Activated T-cell treated with anti-CD3 and anti-CD28 coated beads, Interleukin-2, amount 50 U/mL, for 4 hours (primary cell): ENCODE measurements at regions not wholly inside any gene's neighbourhood (a gene's known extent, or its start where the extent isn't known, plus 50 kb on each side); places are given as distances from the start of the nearest gene placed in this dataset.
"Not testable (repeated sequence)": the region's sequence is repeated elsewhere in the genome, so short reads cannot be mapped to it uniquely, and the experiment has no call there.

Experiments used
- ATAC-seq, 2 donors: fragments of 200-7000 bp; cut with Tn5 transposase; one replicate each; pipeline ENCODE4 v1.10.0; 2021
- DNase-seq: peaks from one replicate; pipeline ENCODE4 v3.0.0-alpha.2; 2020
- H3K27me3 Mint-ChIP-seq: one replicate; pipeline ENCODE4 v1.8.0; 2021; ENCODE audit warnings: low read depth, mixed read lengths
- H3K36me3 Mint-ChIP-seq: one replicate; pipeline ENCODE4 v1.8.0; 2022; ENCODE audit warnings: mixed read lengths; ENCODE audit not compliant: insufficient read depth
- H3K4me1 Mint-ChIP-seq: one replicate; pipeline ENCODE4 v1.8.0; 2021; ENCODE audit warnings: low read depth, mixed read lengths
- H3K4me3 Mint-ChIP-seq: one replicate; pipeline ENCODE4 v1.8.0; 2021; ENCODE audit warnings: mild to moderate bottlenecking, moderate library complexity, mixed read lengths
- H3K9me3 Mint-ChIP-seq: one replicate; pipeline ENCODE4 v1.8.0; 2021; ENCODE audit warnings: mixed read lengths

DNA sequence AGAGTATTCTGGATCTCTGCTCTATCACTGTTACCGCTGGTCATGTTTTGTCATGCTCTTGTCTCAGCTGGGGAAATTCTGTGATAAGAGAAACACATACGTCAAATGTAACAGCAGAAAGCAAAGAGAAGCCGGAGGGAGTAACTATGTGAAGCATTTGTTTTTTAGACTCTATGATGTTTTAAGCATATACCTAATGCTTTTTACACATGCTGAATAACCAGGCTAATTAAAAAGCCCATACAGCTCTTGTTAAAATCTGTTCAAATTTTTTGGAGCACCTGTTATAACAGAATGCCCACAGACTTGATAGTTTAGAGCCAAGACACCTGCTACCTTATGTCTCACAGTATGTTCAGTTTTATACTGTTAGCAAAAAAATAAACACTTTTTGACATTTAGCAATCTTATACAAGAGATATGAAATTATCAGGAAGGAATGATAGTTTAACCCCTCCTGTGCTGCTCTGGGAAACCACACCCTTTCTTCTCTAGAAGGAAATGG is 92.3 kb upstream of the TANK start:
- H3K27me3 Mint-ChIP-seq: no peaks in the 10 kb centered on the region
- ATAC-seq (no peak), DNase-seq (no peak)
- no peak overlapping the region for H3K4me3 Mint-ChIP-seq
- no peaks in the 10 kb centered on the region for H3K9me3 Mint-ChIP-seq
- H3K4me1 Mint-ChIP-seq: peaks cover 4% of the 10 kb centered on the region
- no peaks in the 10 kb centered on the region for H3K36me3 Mint-ChIP-seq

DNA sequence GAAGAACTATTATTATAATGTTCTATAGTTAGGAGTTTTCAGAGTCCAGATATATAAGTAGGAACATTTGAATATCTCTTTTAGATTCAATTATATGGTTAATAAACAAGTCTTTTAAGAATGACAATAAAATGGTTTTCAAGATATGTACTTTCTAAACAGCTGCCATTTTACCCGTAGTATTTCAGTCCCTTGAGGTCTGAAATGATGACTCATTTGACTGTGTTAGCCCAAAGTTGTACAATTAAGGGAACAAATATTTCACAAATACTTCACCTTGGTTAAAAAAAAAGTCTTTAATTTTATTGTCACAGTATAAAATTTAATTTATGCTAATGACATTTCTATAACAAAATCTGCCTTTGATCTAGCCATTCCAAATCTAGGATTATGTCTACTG is 91.6 kb upstream of the TANK start:
- Mint-ChIP-seq H3K4me3 (no peak overlapping the region), H3K27me3 (no peaks in the 10 kb centered on the region), H3K36me3 (no peaks in the 10 kb centered on the region), H3K4me1 (peaks cover 2% of the 10 kb centered on the region), H3K9me3 (no peaks in the 10 kb centered on the region)
- ATAC-seq (no peak), DNase-seq (no peak)

DNA sequence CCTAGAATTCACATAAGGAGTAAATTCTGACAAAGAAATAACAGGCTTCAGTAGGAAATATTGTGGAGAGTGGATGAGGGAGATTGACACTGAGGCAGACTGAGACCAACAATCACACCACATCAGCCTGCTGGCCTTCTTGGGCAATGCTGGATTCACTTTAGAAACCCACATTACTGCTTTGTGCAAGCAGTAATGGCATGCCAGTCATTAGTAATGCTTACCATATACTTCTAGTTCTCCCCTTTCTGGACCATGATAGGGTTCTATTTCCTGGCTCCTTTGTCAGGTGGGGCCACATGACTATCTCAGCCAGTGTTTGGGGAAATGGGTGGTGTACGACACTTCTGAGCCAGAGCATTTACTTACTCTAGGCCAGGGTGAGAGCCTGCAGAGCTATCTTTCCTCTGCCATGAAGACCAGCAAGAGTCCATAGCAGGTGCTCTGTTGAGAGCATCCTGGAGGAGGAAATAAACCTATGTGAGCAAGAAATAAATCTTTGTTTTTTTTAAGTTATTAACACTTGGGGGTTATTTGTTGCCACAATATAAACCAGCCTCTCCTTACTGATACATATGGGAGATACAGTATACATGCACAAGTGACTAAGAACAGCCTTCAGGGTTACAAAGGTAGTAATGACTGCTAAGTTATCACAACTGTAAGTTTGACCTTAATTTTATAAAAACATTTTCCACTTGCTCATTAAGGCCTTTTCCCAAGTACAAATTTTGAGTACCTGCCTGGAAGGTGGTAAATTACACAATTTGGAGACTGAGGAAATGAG is 89.3 kb upstream of the TANK start:
- no peaks in the 10 kb centered on the region for H3K36me3 Mint-ChIP-seq
- H3K9me3 Mint-ChIP-seq: no peaks in the 10 kb centered on the region
- H3K4me3 Mint-ChIP-seq: no peak overlapping the region
- peaks cover 2% of the 10 kb centered on the region for H3K4me1 Mint-ChIP-seq
- ATAC-seq (no peak), DNase-seq (no peak)
- no peaks in the 10 kb centered on the region for H3K27me3 Mint-ChIP-seq

DNA sequence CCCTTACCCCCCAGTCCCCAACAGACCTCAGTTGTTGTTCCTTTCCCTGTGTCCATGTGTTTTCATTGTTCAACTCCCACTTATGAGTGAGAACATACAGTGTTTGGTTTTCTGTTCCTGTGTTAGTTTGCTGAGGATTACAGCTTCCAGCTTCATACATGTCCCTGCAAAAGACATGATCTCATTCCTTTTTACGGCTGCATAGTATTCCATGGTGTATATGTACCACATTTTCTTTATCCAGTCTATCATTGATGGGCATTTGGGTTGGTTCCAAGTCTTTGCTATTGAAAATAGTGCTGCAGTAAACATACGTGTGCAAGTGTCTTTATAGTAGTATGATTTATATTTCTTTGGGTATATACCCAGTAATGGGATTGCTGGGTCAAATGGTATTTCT is 87.8 kb upstream of the TANK start:
- not testable (repeated sequence) for H3K9me3 Mint-ChIP-seq, H3K36me3 Mint-ChIP-seq, DNase-seq, H3K27me3 Mint-ChIP-seq, H3K4me3 Mint-ChIP-seq, ATAC-seq
- H3K4me1 Mint-ChIP-seq: peaks cover 15% of the 10 kb centered on the region

DNA sequence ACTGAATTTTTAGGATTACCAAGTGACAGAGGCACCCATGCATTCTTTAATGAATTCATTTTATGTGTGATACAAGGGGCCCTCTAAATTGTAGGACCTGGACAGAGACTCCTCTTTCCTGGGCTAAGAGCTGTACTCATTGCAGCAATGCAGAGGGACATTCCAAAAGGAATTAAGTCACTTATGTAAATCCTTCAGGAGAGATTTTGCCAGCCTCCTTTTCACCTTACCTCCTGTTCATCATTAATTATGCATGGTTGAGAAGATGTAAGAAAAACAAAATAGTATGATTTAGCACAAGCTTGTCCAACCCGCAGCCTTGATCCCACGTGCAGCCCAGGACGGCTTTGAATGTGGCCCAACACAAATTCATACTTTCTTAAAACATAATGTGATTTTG is 84.5 kb upstream of the TANK start:
- Mint-ChIP-seq H3K27me3 (no peaks in the 10 kb centered on the region), H3K36me3 (no peaks in the 10 kb centered on the region), H3K4me1 (peaks cover 36% of the 10 kb centered on the region), H3K4me3 (no peak overlapping the region), H3K9me3 (no peaks in the 10 kb centered on the region)
- DNase-seq (no peak), ATAC-seq (no peak)

DNA sequence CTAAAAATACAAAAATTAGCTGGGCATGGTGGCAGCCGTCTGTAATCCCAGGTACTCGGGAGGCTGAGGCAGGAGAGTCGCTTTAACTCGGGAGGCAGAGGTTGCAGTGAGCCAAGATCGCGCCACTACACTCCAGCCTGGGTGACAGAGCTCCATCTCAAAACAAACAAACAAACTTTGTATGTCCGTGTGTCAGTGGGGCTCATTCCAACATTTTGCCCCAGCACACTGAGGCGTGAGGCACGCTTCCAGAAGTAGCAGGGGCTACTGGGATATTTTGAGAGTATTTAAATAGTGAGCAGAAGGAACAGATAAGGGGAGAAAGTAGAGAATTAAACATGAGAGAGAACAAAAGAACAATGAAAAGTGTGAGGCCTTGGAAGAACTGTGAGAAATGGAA is 83.3 kb upstream of the TANK start:
- Mint-ChIP-seq H3K36me3 (no peaks in the 10 kb centered on the region), H3K4me1 (peaks cover 36% of the 10 kb centered on the region), H3K9me3 (no peaks in the 10 kb centered on the region), H3K4me3 (peak overlapping the region; percentile 42), H3K27me3 (no peaks in the 10 kb centered on the region)
- ATAC-seq: no peak
- no peak for DNase-seq

DNA sequence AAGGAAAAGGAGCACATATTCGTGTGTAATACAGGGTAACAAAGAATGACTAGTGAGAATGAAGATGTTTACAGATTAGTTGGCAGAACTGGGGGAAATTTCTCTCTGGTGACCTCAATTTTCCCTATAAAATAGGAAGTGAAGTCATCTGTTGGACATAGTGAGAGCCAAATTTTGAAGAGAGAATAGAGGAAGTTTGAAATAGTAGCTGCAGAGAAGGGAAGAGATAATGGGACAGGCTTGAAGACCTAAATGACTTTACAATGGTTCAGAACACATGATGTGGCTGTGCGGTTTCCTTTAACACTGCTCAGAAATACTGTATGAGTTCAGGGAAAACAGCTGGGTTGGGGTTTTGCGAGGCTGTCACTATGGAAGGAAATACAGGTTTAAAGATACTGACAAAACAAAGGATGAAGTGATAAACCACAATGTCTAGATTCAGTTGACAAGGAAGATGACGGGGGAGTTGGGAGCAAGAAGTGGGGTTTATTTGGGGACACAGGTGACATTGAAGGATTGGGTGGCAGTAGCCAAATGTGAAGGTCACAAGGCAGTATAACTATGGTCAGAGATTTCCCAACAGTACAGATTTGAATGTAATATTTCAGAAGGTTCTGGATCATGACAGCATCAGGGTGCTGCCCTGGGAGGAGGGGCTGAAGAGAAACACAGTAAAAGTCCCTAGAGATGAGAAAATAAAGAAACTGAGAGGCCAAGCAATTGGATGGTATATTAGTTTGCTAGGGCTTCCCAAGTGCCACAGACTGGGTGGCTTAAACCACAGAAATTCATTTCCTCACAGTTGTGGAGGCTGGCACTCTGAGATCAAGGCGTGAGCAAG is 82.6 kb upstream of the TANK start:
- Mint-ChIP-seq H3K4me1 (peaks cover 36% of the 10 kb centered on the region), H3K9me3 (no peaks in the 10 kb centered on the region), H3K27me3 (no peaks in the 10 kb centered on the region), H3K4me3 (peak overlapping the region; percentile 42), H3K36me3 (no peaks in the 10 kb centered on the region)
- DNase-seq (peak; percentile 47), ATAC-seq (peak; percentile 83 to 84)

DNA sequence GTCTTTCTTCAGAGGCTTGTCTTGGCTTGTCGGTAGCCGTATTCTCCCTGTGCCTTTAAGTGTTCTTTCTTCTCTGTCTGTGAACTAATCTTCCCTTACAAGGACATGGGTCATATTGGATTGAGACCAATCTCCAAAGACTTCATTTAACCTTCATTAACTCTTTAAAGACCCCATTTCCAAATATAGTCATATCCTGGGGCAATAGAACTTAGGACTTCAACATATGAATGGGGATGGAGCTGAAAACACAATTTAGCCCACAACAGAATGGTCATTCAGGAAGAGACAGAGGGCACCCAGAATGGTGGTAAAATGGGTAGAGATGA is 82.1 kb upstream of the TANK start:
- Mint-ChIP-seq H3K9me3 (no peaks in the 10 kb centered on the region), H3K4me3 (peak overlapping the region; percentile 40), H3K4me1 (peaks cover 36% of the 10 kb centered on the region), H3K27me3 (no peaks in the 10 kb centered on the region), H3K36me3 (no peaks in the 10 kb centered on the region)
- ATAC-seq: no peak
- no peak for DNase-seq

DNA sequence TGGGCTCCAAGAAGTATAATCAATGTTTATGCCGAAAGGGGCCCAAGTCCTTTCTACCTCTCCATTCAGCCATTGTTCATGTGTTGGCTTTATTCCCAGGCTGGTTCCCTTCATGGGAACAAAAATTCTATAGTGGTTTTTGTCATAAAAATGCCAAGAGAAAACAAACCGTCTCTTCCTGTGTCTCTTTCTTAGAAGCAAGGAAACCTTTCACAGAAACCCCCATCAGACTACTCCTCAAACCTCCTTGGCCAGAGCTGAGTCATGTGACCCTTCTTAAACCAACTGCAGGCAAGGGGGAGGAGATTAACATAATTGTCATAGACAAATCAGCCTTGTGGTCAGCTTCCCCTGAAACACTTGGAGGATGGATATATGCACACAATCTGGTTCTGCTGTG is 75.1 kb upstream of the TANK start:
- H3K36me3 Mint-ChIP-seq: no peaks in the 10 kb centered on the region
- no peaks in the 10 kb centered on the region for H3K9me3 Mint-ChIP-seq
- ATAC-seq (no peak), DNase-seq (no peak)
- peaks cover 19% of the 10 kb centered on the region for H3K4me1 Mint-ChIP-seq
- no peaks in the 10 kb centered on the region for H3K27me3 Mint-ChIP-seq
- no peak overlapping the region for H3K4me3 Mint-ChIP-seq

DNA sequence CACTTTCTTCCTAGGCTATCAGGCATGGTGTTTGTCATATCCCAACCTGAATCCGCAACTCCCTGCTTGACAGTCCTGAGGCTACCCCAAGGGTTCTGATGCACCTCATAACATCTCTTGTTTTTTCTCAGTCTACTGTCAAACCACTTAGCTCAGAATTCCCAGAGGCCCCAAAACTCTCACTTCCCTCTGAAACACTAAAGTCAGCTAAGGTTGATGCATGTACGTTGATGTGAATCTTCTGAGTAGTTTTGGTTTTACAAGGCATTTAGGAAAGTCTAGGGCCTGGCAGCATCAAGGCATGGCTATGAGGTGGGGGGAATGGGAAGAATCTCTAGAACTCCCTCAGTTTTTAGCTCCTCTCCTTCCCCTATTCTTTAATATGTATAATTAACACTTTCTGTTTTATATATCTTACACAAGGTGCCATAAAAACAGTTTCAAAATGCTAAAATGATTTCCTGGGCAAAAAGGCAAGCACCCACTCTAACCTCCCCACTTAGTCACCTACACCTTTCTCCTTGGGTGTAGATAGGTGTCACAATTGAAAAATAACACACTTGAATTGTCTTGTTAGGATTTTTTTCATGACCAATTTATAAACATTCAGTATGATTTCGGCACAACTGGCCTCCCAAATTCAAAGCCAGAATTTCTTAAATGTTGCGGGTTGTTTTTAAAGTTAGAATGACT is 71.4 kb upstream of the TANK start:
- no peak for DNase-seq
- H3K27me3 Mint-ChIP-seq: no peaks in the 10 kb centered on the region
- H3K36me3 Mint-ChIP-seq: no peaks in the 10 kb centered on the region
- H3K9me3 Mint-ChIP-seq: no peaks in the 10 kb centered on the region
- no peak overlapping the region for H3K4me3 Mint-ChIP-seq
- peak in 1 of 2 donors; percentile 21 for ATAC-seq
- peaks cover 29% of the 10 kb centered on the region for H3K4me1 Mint-ChIP-seq

DNA sequence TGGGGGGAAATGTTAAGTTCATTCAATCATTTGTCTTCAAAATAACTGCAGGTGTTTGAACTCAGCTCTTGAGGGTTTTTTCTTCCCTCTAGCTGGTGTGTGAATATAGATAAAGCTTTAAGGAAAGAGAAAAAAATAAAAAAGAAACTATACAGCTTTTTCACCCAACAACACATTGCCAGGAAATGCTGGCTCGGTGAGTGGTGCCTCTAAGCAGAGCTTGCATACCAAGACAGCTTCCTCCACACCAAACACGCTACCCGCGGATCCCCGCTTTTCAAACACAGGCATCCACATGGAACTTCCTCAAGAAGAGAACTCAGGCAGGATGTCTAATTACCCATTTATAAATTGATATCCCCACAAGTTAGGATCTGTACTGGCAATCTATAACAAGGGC is 69.8 kb upstream of the TANK start:
- Mint-ChIP-seq H3K36me3 (no peaks in the 10 kb centered on the region), H3K4me1 (peaks cover 33% of the 10 kb centered on the region), H3K27me3 (no peaks in the 10 kb centered on the region), H3K9me3 (no peaks in the 10 kb centered on the region), H3K4me3 (peak overlapping the region; percentile 37)
- DNase-seq (peak; percentile 13), ATAC-seq (peak; percentile 60 to 66)

DNA sequence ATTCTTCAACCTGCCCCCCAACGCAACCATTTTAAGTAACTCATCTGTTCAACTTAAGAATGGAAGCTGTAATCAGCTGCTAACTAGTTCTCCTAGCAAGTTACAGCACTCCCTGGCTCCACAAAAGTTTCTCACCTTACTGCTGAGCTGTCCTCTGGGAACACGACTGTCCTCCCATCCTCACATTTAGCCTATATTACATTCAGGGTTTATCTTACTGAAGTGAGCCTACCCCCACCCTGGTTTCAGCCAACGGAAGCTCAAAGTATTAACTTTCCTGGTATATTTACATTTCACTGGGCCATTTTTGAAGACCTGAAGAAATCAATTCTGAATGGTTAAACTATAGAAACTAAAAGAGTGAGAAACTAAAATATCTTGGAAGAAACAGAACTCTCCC is 64.9 kb upstream of the TANK start:
- no peaks in the 10 kb centered on the region for H3K9me3 Mint-ChIP-seq
- H3K36me3 Mint-ChIP-seq: no peaks in the 10 kb centered on the region
- no peak for ATAC-seq
- H3K4me1 Mint-ChIP-seq: peaks cover 15% of the 10 kb centered on the region
- no peak for DNase-seq
- H3K27me3 Mint-ChIP-seq: no peaks in the 10 kb centered on the region
- no peak overlapping the region for H3K4me3 Mint-ChIP-seq

DNA sequence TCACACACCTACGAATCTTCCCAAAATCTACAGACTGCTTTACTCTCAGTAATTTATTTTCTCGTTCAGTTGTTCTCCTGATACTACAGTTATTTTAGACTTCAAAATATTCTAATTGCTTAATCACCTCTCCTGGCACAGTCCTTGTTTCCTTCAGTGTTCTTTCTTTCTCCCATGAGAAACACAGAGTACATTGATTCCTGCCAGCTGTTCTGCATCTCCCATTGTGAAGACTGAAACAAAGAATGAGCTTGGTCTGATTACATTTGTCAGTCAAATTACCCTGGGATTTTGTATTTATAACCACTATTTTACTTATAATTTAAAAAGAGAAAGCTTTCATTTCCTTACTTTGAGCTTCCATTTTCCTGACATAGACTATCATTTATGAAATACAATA is 63.9 kb upstream of the TANK start:
- peaks cover 8% of the 10 kb centered on the region for H3K4me1 Mint-ChIP-seq
- H3K4me3 Mint-ChIP-seq: no peak overlapping the region
- ATAC-seq (no peak), DNase-seq (no peak)
- H3K9me3 Mint-ChIP-seq: no peaks in the 10 kb centered on the region
- no peaks in the 10 kb centered on the region for H3K27me3 Mint-ChIP-seq
- no peaks in the 10 kb centered on the region for H3K36me3 Mint-ChIP-seq

DNA sequence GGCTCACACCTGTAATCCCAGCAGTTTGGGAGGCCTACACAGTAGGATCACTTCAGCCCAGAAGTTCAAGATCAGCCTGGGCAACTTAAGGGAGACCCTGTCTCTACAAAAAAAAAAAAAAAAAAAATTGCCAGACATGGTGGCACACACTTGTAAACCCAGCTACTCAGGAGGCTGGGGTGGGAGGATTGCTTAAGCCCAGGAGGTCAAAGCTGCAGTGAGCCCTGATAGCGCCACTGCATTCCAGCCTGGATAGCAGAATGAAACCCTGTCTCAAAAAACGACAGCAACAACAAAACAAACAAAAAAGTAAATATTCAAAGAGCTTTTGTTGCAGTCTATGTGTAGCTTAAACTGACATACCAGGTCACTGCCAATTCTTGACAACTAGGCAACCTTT is 63.1 kb upstream of the TANK start:
- H3K4me1 Mint-ChIP-seq: peaks cover 7% of the 10 kb centered on the region
- no peaks in the 10 kb centered on the region for H3K27me3 Mint-ChIP-seq
- DNase-seq (no peak), ATAC-seq (no peak)
- no peak overlapping the region for H3K4me3 Mint-ChIP-seq
- H3K36me3 Mint-ChIP-seq: no peaks in the 10 kb centered on the region
- H3K9me3 Mint-ChIP-seq: no peaks in the 10 kb centered on the region
